Fibroblast of the conjunctiva (primary cell): ENCODE measurements at regions not wholly inside any gene's neighbourhood (a gene's known extent, or its start where the extent isn't known, plus 50 kb on each side); places are given as distances from the start of the nearest gene placed in this dataset.
"Not testable (repeated sequence)": the region's sequence is repeated elsewhere in the genome, so short reads cannot be mapped to it uniquely, and the experiment has no call there.

Experiments used
- DNase-seq: peaks from one replicate; pipeline ENCODE4 v3.0.0-alpha.2; 2010; ENCODE audit warnings: low read depth

- DNase-seq: no peak
These were observed 1350.1 kb upstream of the C9orf72 start for GRCh38 chr9:28923351-28923750.

- no peak for DNase-seq
These were observed 1351.9 kb upstream of the C9orf72 start for GRCh38 chr9:28925157-28925556.

- no peak for DNase-seq
These were observed 1353.0 kb upstream of the C9orf72 start for GRCh38 chr9:28926306-28926705.

GRCh38 chr9:28927691-28928090 is 1354.4 kb upstream of the C9orf72 start:
- no peak for DNase-seq

- DNase-seq: no peak
These were observed 1356.2 kb upstream of the C9orf72 start for GRCh38 chr9:28929433-28929832.

GRCh38 chr9:28930766-28931165 is 1357.5 kb upstream of the C9orf72 start:
- no peak for DNase-seq

- DNase-seq: no peak
These were observed 1360.8 kb upstream of the C9orf72 start for GRCh38 chr9:28934111-28934510.

GRCh38 chr9:28938981-28939380 is 1365.7 kb upstream of the C9orf72 start:
- no peak for DNase-seq

GRCh38 chr9:28941856-28942255 is 1368.6 kb upstream of the C9orf72 start:
- DNase-seq: no peak

- DNase-seq: no peak
These were observed 1369.7 kb upstream of the C9orf72 start for GRCh38 chr9:28942941-28943340.

- DNase-seq: no peak
These were observed 1373.4 kb upstream of the C9orf72 start for GRCh38 chr9:28946648-28947047.

GRCh38 chr9:28951945-28952344 is 1378.7 kb upstream of the C9orf72 start:
- no peak for DNase-seq

- DNase-seq: no peak
These were observed 1383.0 kb upstream of the C9orf72 start for GRCh38 chr9:28956116-28956880.

- DNase-seq: no peak
These were observed 1387.3 kb upstream of the C9orf72 start for GRCh38 chr9:28960602-28961001.

GRCh38 chr9:28961623-28962022 is 1388.3 kb upstream of the C9orf72 start:
- DNase-seq: no peak

GRCh38 chr9:28967226-28967625 is 1393.9 kb upstream of the C9orf72 start:
- DNase-seq: no peak

- no peak for DNase-seq
These were observed 1397.0 kb upstream of the C9orf72 start for GRCh38 chr9:28970241-28970654.

- DNase-seq: no peak
These were observed 1398.6 kb upstream of the C9orf72 start for GRCh38 chr9:28971881-28972280.

GRCh38 chr9:28976250-28976649 is 1403.0 kb upstream of the C9orf72 start:
- no peak for DNase-seq

- DNase-seq: no peak
These were observed 1403.4 kb upstream of the C9orf72 start for GRCh38 chr9:28976684-28977083.

- DNase-seq: no peak
These were observed 1407.8 kb upstream of the C9orf72 start for GRCh38 chr9:28981129-28981528.

GRCh38 chr9:28981711-28982110 is 1408.4 kb upstream of the C9orf72 start:
- no peak for DNase-seq

GRCh38 chr9:28984016-28984415 is 1410.7 kb upstream of the C9orf72 start:
- DNase-seq: no peak

GRCh38 chr9:28990009-28990408 is 1416.7 kb upstream of the C9orf72 start:
- DNase-seq: not testable (repeated sequence)
